AG08395 (cell line): ENCODE measurements at regions not wholly inside any gene's neighbourhood (a gene's known extent, or its start where the extent isn't known, plus 50 kb on each side); places are given as distances from the start of the nearest gene placed in this dataset.

Experiments used
- DNase-seq: peaks from one replicate; pipeline ENCODE4 v3.0.0; 2012; ENCODE audit warnings: mixed read lengths, low spot score

- DNase-seq: no peak
These were observed 735.0 kb upstream of the POT1 start for GRCh38 chr7:125664625-125665024.

- DNase-seq: no peak
These were observed 734.3 kb upstream of the POT1 start for GRCh38 chr7:125663961-125664360.

GRCh38 chr7:125661677-125662076, 732.1 kb upstream of the POT1 start:
- no peak for DNase-seq

- no peak for DNase-seq
These were observed 731.4 kb upstream of the POT1 start for GRCh38 chr7:125661006-125661405.

GRCh38 chr7:125654076-125654475, 724.5 kb upstream of the POT1 start:
- no peak for DNase-seq

GRCh38 chr7:125651823-125652528, 722.4 kb upstream of the POT1 start:
- DNase-seq: no peak

- DNase-seq: no peak
These were observed 718.9 kb upstream of the POT1 start for GRCh38 chr7:125648543-125648942.

GRCh38 chr7:125645770-125646169, 716.1 kb upstream of the POT1 start:
- no peak for DNase-seq

- no peak for DNase-seq
These were observed 714.5 kb upstream of the POT1 start for GRCh38 chr7:125644109-125644508.

GRCh38 chr7:125643302-125643701, 713.7 kb upstream of the POT1 start:
- no peak for DNase-seq

GRCh38 chr7:125641884-125642283, 712.3 kb upstream of the POT1 start:
- DNase-seq: no peak

GRCh38 chr7:125636320-125636962, 706.8 kb upstream of the POT1 start:
- DNase-seq: no peak

GRCh38 chr7:125618516-125618915, 688.9 kb upstream of the POT1 start:
- no peak for DNase-seq

GRCh38 chr7:125611582-125611981, 682.0 kb upstream of the POT1 start:
- DNase-seq: no peak

GRCh38 chr7:125606671-125607070, 677.0 kb upstream of the POT1 start:
- DNase-seq: no peak

GRCh38 chr7:125605241-125605640, 675.6 kb upstream of the POT1 start:
- no peak for DNase-seq

- DNase-seq: no peak
These were observed 672.8 kb upstream of the POT1 start for GRCh38 chr7:125602441-125602840.

- DNase-seq: no peak
These were observed 669.8 kb upstream of the POT1 start for GRCh38 chr7:125599387-125599786.

- DNase-seq: no peak
These were observed 662.7 kb upstream of the POT1 start for GRCh38 chr7:125592331-125592730.

- no peak for DNase-seq
These were observed 643.5 kb upstream of the POT1 start for GRCh38 chr7:125573126-125573525.

GRCh38 chr7:125572414-125572813, 642.8 kb upstream of the POT1 start:
- no peak for DNase-seq

- DNase-seq: no peak
These were observed 639.2 kb upstream of the POT1 start for GRCh38 chr7:125568799-125569198.

- no peak for DNase-seq
These were observed 638.1 kb upstream of the POT1 start for GRCh38 chr7:125567686-125568085.

- DNase-seq: no peak
These were observed 634.4 kb upstream of the POT1 start for GRCh38 chr7:125563964-125564529.
